ENCODE measurements at regions not wholly inside any gene's neighbourhood (a gene's known extent, or its start where the extent isn't known, plus 50 kb on each side); places are given as distances from the start of the nearest gene placed in this dataset.

DNA sequence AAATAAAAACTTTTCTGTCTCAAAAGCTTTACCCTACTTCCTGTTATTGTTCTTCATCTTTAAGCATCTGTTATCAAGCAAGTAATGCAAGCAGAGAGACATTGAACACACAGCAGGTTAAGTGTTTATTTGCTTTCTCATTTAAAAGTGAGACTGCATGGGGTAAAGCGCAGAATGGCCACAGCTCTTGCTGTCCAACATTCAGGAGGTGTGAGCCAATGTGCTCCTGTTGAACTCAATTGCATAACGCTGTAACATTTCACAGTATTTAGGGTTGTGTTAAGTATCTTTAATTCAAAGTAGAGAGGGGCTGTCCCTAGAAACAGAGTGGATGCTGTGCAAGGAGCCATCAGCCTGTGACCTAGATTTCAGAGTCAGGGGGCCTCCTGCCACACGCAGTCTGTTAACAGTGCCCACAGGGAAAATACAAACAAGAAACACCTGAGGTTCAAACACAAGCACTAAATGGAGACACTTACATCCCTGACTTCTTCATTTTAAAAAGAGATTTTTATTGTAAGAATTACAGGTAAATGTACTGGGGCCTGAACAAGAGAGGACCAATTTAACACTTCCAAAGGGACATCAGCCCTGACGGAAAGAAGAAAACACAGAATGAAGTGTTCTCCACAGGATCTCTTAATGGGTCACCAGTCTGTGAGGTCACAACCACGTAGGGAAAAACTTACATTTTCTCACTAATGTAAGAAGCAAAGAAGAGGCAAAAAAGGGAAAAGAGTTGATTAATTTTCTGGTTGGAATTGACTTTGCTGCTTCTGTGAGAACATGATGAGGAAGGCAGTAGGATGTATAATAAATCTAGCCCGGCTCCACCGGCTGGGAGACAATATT lies 815.1 kb downstream of the VGLL3 start:
- no peak for DNase-seq (ENCODE audit: low read depth in 2 of 2)

DNA sequence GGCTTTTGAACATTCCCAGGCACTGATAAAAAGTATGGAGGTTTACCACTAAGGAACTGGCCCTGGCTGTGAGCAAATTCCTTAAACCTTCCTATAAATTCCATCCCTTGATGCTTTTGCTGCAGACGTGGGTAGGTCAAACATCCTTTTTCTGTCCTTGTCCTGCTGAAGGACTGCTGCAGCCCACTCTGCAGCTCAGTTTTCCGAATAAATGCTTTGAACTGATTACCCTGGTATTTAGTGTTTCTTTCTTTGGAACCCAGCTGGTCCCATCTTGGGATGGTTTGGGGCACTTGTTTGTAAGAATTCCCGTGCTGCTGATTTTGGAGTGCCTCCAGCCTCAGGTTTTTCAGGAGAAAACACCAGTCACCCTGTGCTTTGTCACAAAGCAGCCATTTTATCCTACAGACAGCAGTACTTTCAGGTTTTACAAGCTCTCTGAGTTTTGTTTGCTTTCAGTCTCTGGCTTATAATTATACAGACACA lies 815.9 kb downstream of the VGLL3 start:
- no peak for DNase-seq (ENCODE audit: low read depth in 2 of 2)

- DNase-seq (ENCODE audit: low read depth in 2 of 2), result no peak
Measured at GRCh38 chr3:86173401-86173800, 817.5 kb downstream of the VGLL3 start.

DNA sequence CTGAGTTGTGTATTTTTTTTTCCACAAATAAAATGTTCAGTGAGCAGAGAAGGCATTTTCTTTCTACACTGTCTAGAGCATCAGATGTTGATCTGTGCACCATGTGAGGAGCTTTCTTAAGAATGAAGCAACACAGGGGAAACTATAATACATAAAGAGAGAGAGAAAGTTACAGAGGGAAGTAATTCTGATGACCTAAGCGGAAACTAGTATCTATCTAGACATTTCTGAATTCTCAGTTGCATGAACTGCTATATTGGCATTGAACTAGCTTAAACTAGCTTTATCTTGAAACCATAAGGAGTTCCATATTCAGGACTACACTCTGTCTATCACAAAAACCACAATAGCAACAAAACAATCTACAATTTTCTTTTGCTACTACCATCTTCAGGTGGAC lies 822.4 kb downstream of the VGLL3 start:
- no peak for DNase-seq (ENCODE audit: low read depth in 2 of 2)

DNA sequence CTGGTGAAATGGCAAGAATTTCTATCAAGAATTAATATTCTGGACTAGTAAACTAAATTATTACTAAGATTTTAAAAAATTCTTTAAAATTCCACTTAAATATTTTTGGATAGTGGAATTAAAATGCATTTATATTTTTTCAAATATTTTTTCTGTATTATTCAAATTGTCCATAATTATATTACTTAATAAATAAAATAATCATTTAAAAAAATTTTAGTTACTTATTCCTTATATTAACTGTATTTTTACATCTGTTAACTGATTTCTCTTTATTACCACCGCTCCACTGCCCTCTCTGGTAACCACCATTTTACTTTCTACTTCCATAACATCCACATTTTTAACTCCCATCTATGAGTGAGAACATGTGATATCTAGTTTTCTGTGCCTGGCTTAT lies 828.4 kb downstream of the VGLL3 start:
- DNase-seq (ENCODE audit: low read depth in 2 of 2), result no peak

- DNase-seq (ENCODE audit: low read depth in 2 of 2), result no peak
Measured at GRCh38 chr3:86161493-86161892, 829.5 kb downstream of the VGLL3 start.

DNA sequence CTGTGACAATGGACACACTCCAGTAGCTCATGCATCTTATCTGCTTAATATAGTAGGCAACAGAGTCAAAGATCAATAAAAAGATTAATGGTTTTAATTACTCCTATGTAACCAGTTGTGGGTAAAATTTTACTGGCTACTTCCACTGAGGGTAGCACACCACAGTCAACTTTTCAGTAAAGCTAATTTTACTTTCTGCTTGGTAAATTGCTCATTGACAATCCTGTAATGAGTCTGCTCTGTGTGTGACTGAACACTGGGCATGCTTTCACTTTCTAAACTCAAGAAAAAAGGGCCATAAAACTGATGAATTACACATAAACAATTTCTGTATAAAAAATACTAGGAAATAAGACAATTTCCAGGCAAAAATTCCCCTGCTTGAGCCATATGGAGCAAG lies 838.3 kb downstream of the VGLL3 start:
- DNase-seq (ENCODE audit: low read depth in 2 of 2), result no peak

DNA sequence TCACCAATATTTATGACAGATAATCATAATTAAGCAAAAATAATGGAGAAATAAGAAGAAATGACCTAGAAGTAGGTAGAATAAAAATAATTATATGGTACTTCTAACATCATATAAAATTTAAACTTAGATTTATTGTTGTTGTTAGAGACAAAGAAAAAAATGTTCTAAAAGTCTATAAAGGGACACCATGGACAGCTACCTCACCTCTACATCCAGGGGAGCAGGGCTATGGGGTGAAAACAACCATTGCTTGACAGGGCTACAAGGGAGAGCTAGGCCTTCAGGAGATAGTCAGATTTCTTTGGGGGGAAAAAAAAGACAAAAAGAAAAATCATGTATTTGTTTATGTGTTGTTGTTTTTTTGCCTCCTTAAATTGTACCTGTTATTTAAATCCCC lies 841.9 kb downstream of the VGLL3 start:
- DNase-seq (ENCODE audit: low read depth in 2 of 2), result no peak

GRCh38 chr3:86147119-86147518 lies 843.8 kb downstream of the VGLL3 start:
- DNase-seq (ENCODE audit: low read depth in 2 of 2), result no peak

GRCh38 chr3:86126552-86126951 lies 864.4 kb downstream of the VGLL3 start:
- DNase-seq (ENCODE audit: low read depth in 2 of 2), result no peak

Measured in fibroblast of skin of left biceps (primary cell).